ENCODE measurements at regions not wholly inside any gene's neighbourhood (a gene's known extent, or its start where the extent isn't known, plus 50 kb on each side); places are given as distances from the start of the nearest gene placed in this dataset.
A peak's percentile ranks its signal among the peaks of the same experiment; 100 is the strongest.

DNA sequence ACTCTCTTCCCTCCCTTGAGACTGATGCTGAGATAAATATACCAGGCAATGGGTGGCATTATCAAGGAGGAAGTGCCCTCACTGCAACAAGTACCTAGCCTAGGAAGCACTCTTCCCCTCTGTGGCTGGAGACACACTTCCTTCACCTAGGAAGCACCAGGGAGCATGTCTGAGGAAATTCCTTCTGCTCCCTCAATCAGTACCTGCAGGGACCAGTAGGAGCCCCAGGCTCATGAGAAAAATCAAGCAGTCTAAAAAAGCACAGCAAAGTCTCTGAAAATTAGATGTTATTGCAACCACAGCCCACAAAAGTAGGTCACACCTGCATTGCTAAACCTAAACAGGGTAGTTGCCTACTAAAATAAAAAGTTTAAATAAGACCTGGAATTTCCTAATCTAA is 78.2 kb upstream of the TRPM1 start (continued):
- TF ChIP-seq ZNF248 (tag by site-specific recombination; IDR thresholded peaks at IDR 0.05) (no peak), ZNF423 (tag by site-specific recombination; IDR thresholded peaks at IDR 0.05) (no peak), HOXC10 (CRISPR knock-in tag; IDR thresholded peaks at IDR 0.05) (no peak), SP2 (tag by site-specific recombination; IDR thresholded peaks at IDR 0.05) (no peak), PRDM1 (tag by site-specific recombination; IDR thresholded peaks at IDR 0.05) (no peak), ZNF677 (tag by site-specific recombination; IDR thresholded peaks at IDR 0.05) (no peak)

DNA sequence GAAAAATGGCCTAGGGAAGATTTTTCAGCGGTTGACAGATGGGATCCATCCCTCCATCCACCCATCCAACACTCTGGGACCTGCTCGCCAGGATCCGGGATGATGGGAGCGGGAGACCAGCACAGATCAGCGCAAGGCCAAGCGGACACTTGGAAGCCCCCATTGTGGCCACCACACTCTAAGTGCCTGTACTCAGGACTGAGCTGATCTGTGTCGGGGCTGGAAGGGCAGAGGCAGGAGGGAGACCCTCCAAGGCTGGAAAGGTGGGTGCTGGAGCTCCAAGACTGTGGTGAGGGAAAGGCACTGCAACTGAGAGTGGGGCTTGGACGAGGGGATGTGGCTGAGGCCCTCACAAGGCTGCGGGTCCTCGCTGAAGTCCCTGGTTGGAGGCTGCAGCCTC is 91.8 kb upstream of the TRPM1 start:
- POLR2A ChIA-PET = no interaction called here
- CTCF ChIA-PET = no interaction called here

DNA sequence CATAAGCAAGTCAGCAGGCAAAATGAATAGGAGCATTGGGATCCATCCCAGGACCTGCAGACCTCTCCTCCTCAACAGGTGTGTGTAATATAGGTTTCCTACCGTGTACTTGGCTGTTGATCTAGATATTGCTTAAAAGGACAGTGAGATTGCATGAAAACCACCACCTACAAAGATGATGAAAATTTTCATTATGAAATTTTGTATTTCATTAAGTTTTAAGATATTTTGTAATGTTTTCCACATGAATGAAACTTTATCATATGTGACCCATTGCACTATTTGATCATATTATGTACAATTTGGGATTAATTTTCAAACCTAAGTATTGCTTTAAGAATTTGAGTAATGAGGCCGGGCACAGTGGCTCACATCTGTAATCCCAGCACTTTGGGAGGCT is 94.3 kb upstream of the TRPM1 start:
- H3K4me1 ChIP-seq (ENCODE audit: control insufficient read depth, insufficient read depth, low read length) = no peaks in the 10 kb centered on the region
- POLR2A ChIA-PET = no interaction called here
- H3K4me3 ChIP-seq (ENCODE audit: low read depth, low read length) = no peak overlapping the region
- no peaks in the 10 kb centered on the region for H3K9me3 ChIP-seq (ENCODE audit: control insufficient read depth, insufficient read depth, low read depth, low read length)
- H3K36me3 ChIP-seq (ENCODE audit: control insufficient read depth in 2 of 2, insufficient read depth in 1 of 2, low read length in 2 of 2) = no peaks in the 10 kb centered on the region
- H3K27ac ChIP-seq (ENCODE audit: extremely low read depth, low read depth, low read length) = no peak overlapping the region
- TF ChIP-seq SCRT2 (tag by site-specific recombination; IDR thresholded peaks at IDR 0.05) (0 out of 2 replicates have a peak, but pooled peaks have one; percentile 36), SETDB1 (IDR thresholded peaks at IDR 0.05; ENCODE audit: insufficient read length, low read length) (no peak)
- CTCF ChIA-PET = no interaction called here

More for the DNA sequence above, 91.8 kb upstream of the TRPM1 start:
- Histone ChIP-seq H3K4me1 (ENCODE audit: control insufficient read depth, insufficient read depth, low read length) (no peaks in the 10 kb centered on the region), H3K4me3 (ENCODE audit: low read depth, low read length) (no peak overlapping the region), H3K9me3 (ENCODE audit: control insufficient read depth, insufficient read depth, low read depth, low read length) (no peaks in the 10 kb centered on the region), H3K36me3 (ENCODE audit: control insufficient read depth in 2 of 2, insufficient read depth in 1 of 2, low read length in 2 of 2) (no peaks in the 10 kb centered on the region), H3K27ac (ENCODE audit: extremely low read depth, low read depth, low read length) (no peak overlapping the region)
- no peak for TF ChIP-seq ZNF658 (tag by site-specific recombination; IDR thresholded peaks at IDR 0.05)

DNA sequence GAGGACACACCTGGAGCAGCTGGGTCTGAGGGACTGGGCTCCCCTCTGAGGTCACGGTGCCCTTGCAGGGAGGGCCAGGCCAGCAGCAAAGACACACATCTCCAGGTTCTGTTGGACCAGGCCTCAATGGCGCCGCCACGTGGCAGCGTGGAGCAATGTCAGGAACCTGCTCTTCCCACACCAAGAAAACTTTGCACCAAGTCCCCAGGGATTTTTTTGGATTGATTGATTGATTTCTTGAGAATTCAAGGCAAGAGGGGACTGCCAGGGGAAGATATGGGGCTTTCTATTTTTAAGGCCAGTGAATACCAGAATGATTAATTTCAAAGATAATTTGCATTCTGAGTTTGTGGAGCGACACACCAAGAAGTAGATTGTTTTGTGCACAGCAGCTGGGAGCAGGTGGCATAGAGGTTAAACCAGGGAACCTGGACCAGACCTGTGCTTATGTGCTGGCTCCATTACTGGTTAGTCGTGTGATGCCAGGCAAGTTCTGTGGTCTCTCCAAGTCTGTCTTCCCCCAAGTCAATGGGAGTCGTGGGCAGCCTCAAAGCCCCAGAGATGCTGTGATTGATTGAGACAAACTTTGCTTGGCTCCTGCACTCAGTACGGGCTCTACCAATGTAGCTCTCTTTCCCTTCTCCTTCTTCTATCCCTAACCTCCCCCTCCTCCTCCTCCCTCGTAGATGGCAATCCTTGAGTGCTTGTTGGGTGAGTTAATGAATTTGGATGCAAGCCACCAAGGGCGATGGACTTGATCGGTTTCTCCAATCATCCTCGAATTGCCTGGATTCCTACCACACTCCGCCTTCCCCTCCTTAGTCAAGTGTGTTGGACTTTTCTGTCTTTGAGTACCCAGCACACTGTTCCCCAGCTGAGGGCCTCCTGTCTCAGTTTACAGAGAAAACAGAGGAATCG is 96.2 kb upstream of the TRPM1 start:
- POLR2A ChIA-PET = no interaction called here

More for the DNA sequence above, 96.2 kb upstream of the TRPM1 start:
- H3K36me3 ChIP-seq (ENCODE audit: control insufficient read depth in 2 of 2, insufficient read depth in 1 of 2, low read length in 2 of 2) = no peaks in the 10 kb centered on the region
- no peak overlapping the region for H3K4me3 ChIP-seq (ENCODE audit: low read depth, low read length)
- CTCF ChIA-PET = interaction anchor here (1.2 kb wide), 1 partner anchor 126 kb away, joined by 3 read pairs; no protein-coding TSS in a partner anchor
- no peaks in the 10 kb centered on the region for H3K4me1 ChIP-seq (ENCODE audit: control insufficient read depth, insufficient read depth, low read length)
- TF ChIP-seq ZNF571 (tag by site-specific recombination; IDR thresholded peaks at IDR 0.05) = no peak
- TF ChIP-seq, protein P1, sequence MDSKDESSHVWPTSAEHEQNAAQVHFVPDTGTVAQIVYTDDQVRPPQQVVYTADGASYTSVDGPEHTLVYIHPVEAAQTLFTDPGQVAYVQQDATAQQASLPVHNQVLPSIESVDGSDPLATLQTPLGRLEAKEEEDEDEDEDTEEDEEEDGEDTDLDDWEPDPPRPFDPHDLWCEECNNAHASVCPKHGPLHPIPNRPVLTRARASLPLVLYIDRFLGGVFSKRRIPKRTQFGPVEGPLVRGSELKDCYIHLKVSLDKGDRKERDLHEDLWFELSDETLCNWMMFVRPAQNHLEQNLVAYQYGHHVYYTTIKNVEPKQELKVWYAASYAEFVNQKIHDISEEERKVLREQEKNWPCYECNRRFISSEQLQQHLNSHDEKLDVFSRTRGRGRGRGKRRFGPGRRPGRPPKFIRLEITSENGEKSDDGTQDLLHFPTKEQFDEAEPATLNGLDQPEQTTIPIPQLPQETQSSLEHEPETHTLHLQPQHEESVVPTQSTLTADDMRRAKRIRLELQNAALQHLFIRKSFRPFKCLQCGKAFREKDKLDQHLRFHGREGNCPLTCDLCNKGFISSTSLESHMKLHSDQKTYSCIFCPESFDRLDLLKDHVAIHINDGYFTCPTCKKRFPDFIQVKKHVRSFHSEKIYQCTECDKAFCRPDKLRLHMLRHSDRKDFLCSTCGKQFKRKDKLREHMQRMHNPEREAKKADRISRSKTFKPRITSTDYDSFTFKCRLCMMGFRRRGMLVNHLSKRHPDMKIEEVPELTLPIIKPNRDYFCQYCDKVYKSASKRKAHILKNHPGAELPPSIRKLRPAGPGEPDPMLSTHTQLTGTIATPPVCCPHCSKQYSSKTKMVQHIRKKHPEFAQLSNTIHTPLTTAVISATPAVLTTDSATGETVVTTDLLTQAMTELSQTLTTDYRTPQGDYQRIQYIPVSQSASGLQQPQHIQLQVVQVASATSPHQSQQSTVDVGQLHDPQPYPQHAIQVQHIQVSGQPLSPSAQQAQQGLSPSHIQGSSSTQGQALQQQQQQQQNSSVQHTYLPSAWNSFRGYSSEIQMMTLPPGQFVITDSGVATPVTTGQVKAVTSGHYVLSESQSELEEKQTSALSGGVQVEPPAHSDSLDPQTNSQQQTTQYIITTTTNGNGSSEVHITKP (tag by site-specific recombination; IDR thresholded peaks at IDR 0.05) = peak; percentile 65
- peak; percentile 10; the same call in 1 of the 2 replicates for TF ChIP-seq ZNF654 (tag by site-specific recombination; IDR thresholded peaks at IDR 0.05; ENCODE audit: low read depth)
- H3K9me3 ChIP-seq (ENCODE audit: control insufficient read depth, insufficient read depth, low read depth, low read length) = no peaks in the 10 kb centered on the region
- no peak overlapping the region for H3K27ac ChIP-seq (ENCODE audit: extremely low read depth, low read depth, low read length)
